ENCODE measurements at regions not wholly inside any gene's neighbourhood (a gene's known extent, or its start where the extent isn't known, plus 50 kb on each side); places are given as distances from the start of the nearest gene placed in this dataset.
"Not testable (repeated sequence)": the region's sequence is repeated elsewhere in the genome, so short reads cannot be mapped to it uniquely, and the experiment has no call there.

- no peak for TF ChIP-seq CTCF (IDR thresholded peaks at IDR 0.05; ENCODE audit: extremely low read depth, insufficient read depth, missing control alignments)
- DNase-seq (ENCODE audit: low spot score) = no peak
- in situ Hi-C loops (cut with MboI; ENCODE audit: low pct_unique_long_range_greater_than_20kb, low sequenced_read_pairs, unreplicated experiment) = no loop called here
Observed at GRCh38 chr3:18987070-18987469, 161.2 kb upstream of the KCNH8 start.

GRCh38 chr3:18982920-18983319, 165.4 kb upstream of the KCNH8 start:
- no peak for TF ChIP-seq CTCF (IDR thresholded peaks at IDR 0.05; ENCODE audit: extremely low read depth, insufficient read depth, missing control alignments)
- in situ Hi-C loops (cut with MboI; ENCODE audit: low pct_unique_long_range_greater_than_20kb, low sequenced_read_pairs, unreplicated experiment) = no loop called here
- DNase-seq (ENCODE audit: low spot score) = no peak

GRCh38 chr3:18976102-18976501, 172.2 kb upstream of the KCNH8 start:
- in situ Hi-C loops (cut with MboI; ENCODE audit: low pct_unique_long_range_greater_than_20kb, low sequenced_read_pairs, unreplicated experiment); DNase-seq (ENCODE audit: low spot score): not testable (repeated sequence)

GRCh38 chr3:18968120-18968519, 180.2 kb upstream of the KCNH8 start:
- no peak for DNase-seq (ENCODE audit: low spot score)
- no peak for TF ChIP-seq CTCF (IDR thresholded peaks at IDR 0.05; ENCODE audit: extremely low read depth, insufficient read depth, missing control alignments)
- in situ Hi-C loops (cut with MboI; ENCODE audit: low pct_unique_long_range_greater_than_20kb, low sequenced_read_pairs, unreplicated experiment) = no loop called here

- in situ Hi-C loops (cut with MboI; ENCODE audit: low pct_unique_long_range_greater_than_20kb, low sequenced_read_pairs, unreplicated experiment) = no loop called here
- no peak for DNase-seq (ENCODE audit: low spot score)
- TF ChIP-seq CTCF (IDR thresholded peaks at IDR 0.05; ENCODE audit: extremely low read depth, insufficient read depth, missing control alignments) = no peak
Observed at GRCh38 chr3:18965781-18966180, 182.5 kb upstream of the KCNH8 start.

GRCh38 chr3:18964640-18965039, 183.7 kb upstream of the KCNH8 start:
- no peak for DNase-seq (ENCODE audit: low spot score)
- no peak for TF ChIP-seq CTCF (IDR thresholded peaks at IDR 0.05; ENCODE audit: extremely low read depth, insufficient read depth, missing control alignments)
- in situ Hi-C loops (cut with MboI; ENCODE audit: low pct_unique_long_range_greater_than_20kb, low sequenced_read_pairs, unreplicated experiment) = no loop called here

GRCh38 chr3:18951333-18951732, 197.0 kb upstream of the KCNH8 start:
- no peak for TF ChIP-seq CTCF (IDR thresholded peaks at IDR 0.05; ENCODE audit: extremely low read depth, insufficient read depth, missing control alignments)
- no peak for DNase-seq (ENCODE audit: low spot score)

More at GRCh38 chr3:18951333-18951732, 197.0 kb upstream of the KCNH8 start:
- in situ Hi-C loops (cut with MboI; ENCODE audit: low pct_unique_long_range_greater_than_20kb, low sequenced_read_pairs, unreplicated experiment) = no loop called here

Data from GM13977 (cell line).